ENCODE measurements at regions not wholly inside any gene's neighbourhood (a gene's known extent, or its start where the extent isn't known, plus 50 kb on each side); places are given as distances from the start of the nearest gene placed in this dataset.

DNA sequence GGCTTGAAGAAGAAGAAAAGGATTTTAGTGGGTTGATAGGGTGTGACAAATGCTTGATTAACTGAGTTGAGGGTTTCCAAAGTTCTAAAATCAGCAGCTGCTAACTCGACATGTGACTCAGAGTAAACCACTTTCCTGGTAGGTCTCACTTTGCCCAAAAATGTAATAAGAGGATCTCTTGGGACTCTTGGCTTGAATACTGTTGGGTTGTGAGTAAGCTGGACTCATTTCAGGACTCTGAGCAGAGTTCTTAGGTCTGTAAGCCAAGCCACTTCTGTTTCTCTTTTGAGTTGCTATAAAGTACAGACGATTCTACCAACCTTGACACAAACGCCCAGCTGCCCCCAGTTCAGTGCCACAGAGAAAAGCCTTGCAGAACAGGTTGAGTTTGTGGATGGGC lies 241.1 kb downstream of the ZNF621 start:
- TF ChIP-seq, protein P1, sequence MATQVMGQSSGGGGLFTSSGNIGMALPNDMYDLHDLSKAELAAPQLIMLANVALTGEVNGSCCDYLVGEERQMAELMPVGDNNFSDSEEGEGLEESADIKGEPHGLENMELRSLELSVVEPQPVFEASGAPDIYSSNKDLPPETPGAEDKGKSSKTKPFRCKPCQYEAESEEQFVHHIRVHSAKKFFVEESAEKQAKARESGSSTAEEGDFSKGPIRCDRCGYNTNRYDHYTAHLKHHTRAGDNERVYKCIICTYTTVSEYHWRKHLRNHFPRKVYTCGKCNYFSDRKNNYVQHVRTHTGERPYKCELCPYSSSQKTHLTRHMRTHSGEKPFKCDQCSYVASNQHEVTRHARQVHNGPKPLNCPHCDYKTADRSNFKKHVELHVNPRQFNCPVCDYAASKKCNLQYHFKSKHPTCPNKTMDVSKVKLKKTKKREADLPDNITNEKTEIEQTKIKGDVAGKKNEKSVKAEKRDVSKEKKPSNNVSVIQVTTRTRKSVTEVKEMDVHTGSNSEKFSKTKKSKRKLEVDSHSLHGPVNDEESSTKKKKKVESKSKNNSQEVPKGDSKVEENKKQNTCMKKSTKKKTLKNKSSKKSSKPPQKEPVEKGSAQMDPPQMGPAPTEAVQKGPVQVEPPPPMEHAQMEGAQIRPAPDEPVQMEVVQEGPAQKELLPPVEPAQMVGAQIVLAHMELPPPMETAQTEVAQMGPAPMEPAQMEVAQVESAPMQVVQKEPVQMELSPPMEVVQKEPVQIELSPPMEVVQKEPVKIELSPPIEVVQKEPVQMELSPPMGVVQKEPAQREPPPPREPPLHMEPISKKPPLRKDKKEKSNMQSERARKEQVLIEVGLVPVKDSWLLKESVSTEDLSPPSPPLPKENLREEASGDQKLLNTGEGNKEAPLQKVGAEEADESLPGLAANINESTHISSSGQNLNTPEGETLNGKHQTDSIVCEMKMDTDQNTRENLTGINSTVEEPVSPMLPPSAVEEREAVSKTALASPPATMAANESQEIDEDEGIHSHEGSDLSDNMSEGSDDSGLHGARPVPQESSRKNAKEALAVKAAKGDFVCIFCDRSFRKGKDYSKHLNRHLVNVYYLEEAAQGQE (IDR thresholded peaks at IDR 0.05; ENCODE audit: insufficient read depth in 1 of 2, low read depth in 2 of 2, low read length in 2 of 2): no peak
- TF ChIP-seq POLR2AphosphoS5 (IDR thresholded peaks at IDR 0.05; ENCODE audit: low read depth, low read length): no peak
- TF ChIP-seq TAF1 (IDR thresholded peaks at IDR 0.05; ENCODE audit: borderline replicate concordance, insufficient read depth, low read length): no peak
- no peak for TF ChIP-seq SIN3A (IDR thresholded peaks at IDR 0.05; ENCODE audit: borderline replicate concordance, insufficient read depth, low read length)
- TF ChIP-seq FOXP2 (optimal IDR thresholded peaks at IDR 0.05; ENCODE audit: borderline replicate concordance, extremely low read depth, extremely low read length, insufficient read depth): no peak

DNA sequence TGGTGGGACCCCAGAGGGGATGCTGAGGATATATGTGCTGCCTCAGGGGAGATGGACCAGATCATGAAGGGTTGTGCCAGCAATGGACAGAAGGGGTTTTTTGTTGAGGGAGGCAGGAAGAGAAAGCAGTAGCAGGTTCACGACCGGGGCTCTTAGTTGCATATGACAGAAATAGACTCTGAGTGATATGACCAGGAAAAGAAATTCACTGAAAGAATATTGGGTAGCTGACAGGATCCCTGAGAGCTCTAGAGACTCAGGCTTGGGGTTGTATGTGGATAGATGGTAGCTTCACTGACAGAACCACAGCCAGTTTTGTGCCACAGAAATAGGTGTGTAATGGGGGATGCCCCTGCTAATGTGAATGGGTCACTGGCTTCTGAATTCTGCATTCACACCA lies 241.6 kb downstream of the ZNF621 start:
- TF ChIP-seq POLR2AphosphoS5 (IDR thresholded peaks at IDR 0.05; ENCODE audit: low read depth, low read length): no peak
- TF ChIP-seq, protein P1 (IDR thresholded peaks at IDR 0.05; ENCODE audit: insufficient read depth in 1 of 2, low read depth in 2 of 2, low read length in 2 of 2): no peak
- TF ChIP-seq TAF1 (IDR thresholded peaks at IDR 0.05; ENCODE audit: borderline replicate concordance, insufficient read depth, low read length): no peak
- no peak for TF ChIP-seq FOXP2 (optimal IDR thresholded peaks at IDR 0.05; ENCODE audit: borderline replicate concordance, extremely low read depth, extremely low read length, insufficient read depth)
- TF ChIP-seq SIN3A (IDR thresholded peaks at IDR 0.05; ENCODE audit: borderline replicate concordance, insufficient read depth, low read length): no peak

DNA sequence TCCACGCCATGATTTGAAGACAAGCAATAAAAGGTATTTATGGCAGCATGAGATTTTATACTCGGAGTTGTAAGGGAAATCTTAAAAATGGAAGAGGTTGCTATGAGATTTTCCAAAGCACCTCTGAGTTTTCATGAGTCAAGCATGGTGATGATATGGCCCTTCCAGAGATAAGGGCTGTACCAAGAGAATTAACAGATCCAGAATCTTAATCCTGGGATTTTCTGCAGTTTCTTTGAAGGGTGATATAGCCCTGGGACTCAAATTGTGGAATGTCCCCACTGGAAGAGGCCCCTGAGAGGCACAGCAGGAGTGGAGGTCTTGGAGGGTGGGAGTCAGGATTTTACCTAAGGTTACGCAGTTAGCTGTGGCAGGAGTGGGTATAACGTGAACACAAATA lies 243.3 kb downstream of the ZNF621 start:
- TF ChIP-seq POLR2AphosphoS5 (IDR thresholded peaks at IDR 0.05; ENCODE audit: low read depth, low read length) (no peak), FOXP2 (optimal IDR thresholded peaks at IDR 0.05; ENCODE audit: borderline replicate concordance, extremely low read depth, extremely low read length, insufficient read depth) (no peak)

DNA sequence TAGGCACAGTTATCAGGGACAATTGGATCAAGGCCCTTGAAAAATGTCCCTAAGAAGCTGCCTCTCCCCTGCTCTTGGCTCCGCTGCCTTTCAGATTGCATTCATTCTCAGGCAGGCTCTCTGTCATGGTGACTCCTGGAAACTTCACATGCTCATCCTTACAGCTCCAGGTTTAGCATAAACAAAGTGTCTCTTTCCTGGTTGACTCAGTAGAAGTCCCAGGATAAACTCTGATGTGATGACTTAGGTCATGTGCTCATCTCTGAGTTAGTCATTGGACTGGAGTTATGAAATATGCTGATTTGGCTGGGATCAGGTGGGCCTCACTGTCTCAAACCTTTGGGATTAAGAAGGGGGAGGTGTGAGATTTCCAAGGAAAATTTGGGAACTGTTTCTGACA lies 243.8 kb downstream of the ZNF621 start:
- no peak for TF ChIP-seq TAF1 (IDR thresholded peaks at IDR 0.05; ENCODE audit: borderline replicate concordance, insufficient read depth, low read length)
- TF ChIP-seq, protein P1 (IDR thresholded peaks at IDR 0.05; ENCODE audit: insufficient read depth in 1 of 2, low read depth in 2 of 2, low read length in 2 of 2): no peak
- no peak for TF ChIP-seq FOXP2 (optimal IDR thresholded peaks at IDR 0.05; ENCODE audit: borderline replicate concordance, extremely low read depth, extremely low read length, insufficient read depth)
- TF ChIP-seq POLR2AphosphoS5 (IDR thresholded peaks at IDR 0.05; ENCODE audit: low read depth, low read length): no peak
- no peak for TF ChIP-seq SIN3A (IDR thresholded peaks at IDR 0.05; ENCODE audit: borderline replicate concordance, insufficient read depth, low read length)

DNA sequence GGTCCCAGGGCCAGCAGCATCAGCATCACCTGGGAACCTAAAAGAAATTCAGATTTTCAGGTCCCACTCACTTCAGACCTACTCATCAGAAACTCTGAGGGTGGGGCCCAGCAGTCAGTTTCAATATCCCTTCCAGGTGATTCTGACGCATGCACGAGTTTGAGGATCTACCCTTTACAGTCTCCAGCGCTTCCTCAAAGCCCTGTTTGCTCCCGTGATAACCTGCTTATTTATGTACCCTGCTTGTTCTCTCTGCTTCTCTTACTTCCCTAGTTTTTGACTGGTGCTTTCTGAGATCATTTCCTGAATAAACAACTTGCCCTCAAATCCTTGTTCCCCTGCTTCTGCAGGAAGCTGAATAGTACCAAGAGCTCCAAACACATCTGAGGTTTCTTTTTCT lies 245.3 kb downstream of the ZNF621 start:
- TF ChIP-seq FOXP2 (optimal IDR thresholded peaks at IDR 0.05; ENCODE audit: borderline replicate concordance, extremely low read depth, extremely low read length, insufficient read depth): no peak
- no peak for TF ChIP-seq POLR2AphosphoS5 (IDR thresholded peaks at IDR 0.05; ENCODE audit: low read depth, low read length)
- TF ChIP-seq, protein P1 (IDR thresholded peaks at IDR 0.05; ENCODE audit: insufficient read depth in 1 of 2, low read depth in 2 of 2, low read length in 2 of 2): no peak
- no peak for TF ChIP-seq SIN3A (IDR thresholded peaks at IDR 0.05; ENCODE audit: borderline replicate concordance, insufficient read depth, low read length)
- TF ChIP-seq TAF1 (IDR thresholded peaks at IDR 0.05; ENCODE audit: borderline replicate concordance, insufficient read depth, low read length): no peak

All from PFSK-1 (cell line).